ENCODE measurements at regions not wholly inside any gene's neighbourhood (a gene's known extent, or its start where the extent isn't known, plus 50 kb on each side); places are given as distances from the start of the nearest gene placed in this dataset.
"Not testable (repeated sequence)": the region's sequence is repeated elsewhere in the genome, so short reads cannot be mapped to it uniquely, and the experiment has no call there.

- DNase-seq: no peak
Observed at GRCh38 chr22:25492841-25493734, 71.4 kb upstream of the GRK3 start.

DNA sequence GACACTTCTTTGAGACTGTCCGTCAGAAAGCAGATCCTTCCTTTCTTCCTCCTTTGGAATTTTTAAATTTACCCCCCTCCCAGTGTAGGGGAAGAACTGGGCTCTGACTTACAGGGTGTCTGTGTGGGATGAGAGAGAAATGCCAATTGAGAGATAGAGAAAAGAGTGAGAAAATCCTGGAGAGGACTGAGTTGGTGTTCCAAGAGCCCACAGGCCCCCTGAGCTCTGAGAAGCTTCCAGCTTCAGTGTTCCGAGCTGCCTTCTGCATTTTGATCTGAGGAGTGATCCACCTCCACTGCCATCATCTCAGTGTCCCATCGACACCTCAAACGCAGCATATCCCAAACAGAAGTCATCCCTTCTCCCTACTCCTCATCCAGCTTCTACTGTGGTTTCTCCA, 70.7 kb upstream of the GRK3 start:
- DNase-seq: no peak

- peak; percentile 76 for DNase-seq
Observed at GRCh38 chr22:25494774-25495173, 69.7 kb upstream of the GRK3 start.

DNA sequence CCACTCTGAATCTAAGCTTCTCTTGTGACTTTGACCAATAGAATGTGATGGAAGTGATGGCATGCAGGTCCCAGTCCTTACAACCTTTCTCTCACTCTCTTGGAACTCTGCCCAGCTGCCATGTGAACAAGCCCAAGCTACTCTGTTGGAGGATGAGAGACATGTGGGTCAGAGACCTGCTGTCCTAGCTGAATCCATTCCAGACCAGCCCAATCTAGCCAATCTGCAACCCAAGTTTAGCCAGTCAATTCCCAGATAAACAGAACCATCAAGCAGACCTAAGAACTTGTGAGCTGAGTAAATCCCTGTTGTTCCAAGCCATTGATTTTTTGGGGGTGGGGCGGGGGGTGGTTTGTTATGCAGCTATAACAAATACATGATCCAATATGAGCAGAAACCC, 69.2 kb upstream of the GRK3 start:
- no peak for DNase-seq

DNA sequence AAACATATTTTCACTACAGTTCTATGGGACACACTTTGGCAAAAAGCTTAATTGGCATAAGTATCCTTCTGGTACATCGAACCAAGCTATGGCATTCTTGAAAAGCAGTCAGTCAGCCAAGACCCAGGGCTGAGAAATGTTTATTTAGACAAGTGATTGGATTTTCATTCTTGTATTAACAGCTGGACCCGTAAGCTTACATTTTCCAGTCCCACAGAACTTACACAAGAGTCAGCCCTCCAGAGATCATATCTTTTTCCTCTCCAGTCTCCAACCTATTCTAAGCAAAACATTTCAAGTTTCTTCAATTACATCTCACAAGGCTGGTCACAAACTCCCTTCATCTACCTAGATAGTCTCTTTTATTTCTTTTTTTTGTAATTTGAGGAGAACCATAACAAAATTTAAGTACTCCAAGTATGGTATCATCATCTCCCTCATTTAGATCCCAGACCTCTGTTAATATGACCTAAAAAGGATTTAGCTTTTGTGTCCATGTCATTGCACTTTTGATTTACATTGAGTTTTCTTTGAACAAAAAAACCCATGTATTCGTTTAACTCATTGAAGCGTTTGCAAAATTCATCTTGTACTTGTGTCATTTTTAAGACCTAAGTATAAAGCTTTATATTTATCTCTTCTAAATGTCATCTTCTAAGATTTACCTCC, 67.9 kb upstream of the GRK3 start:
- no peak for DNase-seq

- no peak for DNase-seq
Observed at GRCh38 chr22:25497181-25497641, 67.3 kb upstream of the GRK3 start.

DNA sequence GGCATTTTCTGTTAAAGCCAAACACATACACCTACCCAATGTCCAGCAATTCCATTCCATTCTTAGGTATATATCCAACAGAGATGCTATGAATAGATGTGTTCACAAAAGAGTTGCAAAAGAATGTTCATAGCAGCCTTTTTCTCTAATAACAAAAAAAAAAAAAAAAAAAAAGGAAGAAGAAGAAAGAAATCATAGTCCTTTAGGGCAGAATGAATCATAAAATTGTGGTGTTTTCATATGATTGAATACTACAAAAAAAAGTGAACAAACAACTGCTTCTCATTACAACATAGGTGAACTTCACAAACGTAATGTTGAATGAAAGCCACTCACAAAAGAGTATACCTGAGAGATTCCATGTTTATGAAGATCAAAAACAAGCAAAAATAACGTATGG, 66.8 kb upstream of the GRK3 start:
- no peak for DNase-seq

DNA sequence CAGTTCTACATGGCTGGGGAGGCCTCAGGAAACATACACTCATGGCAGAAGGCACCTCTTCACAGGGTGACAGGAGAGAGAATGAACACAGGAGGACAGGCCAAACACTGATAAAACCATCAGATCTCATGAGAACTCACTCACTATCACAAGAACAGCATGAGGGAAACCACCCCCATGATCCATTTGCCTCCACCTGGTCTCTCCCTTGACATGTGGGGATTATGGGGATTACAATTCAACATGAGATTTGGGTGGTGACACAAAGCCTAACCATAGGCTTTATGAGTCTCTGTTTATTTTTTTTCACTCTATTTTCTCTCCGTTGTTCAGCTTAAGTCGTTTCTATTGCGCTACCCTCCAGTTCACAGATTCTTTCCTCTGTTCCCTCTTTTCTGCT, 63.8 kb upstream of the GRK3 start:
- DNase-seq: not testable (repeated sequence)

GRCh38 chr22:25504017-25504416, 60.5 kb upstream of the GRK3 start:
- DNase-seq: not testable (repeated sequence)

DNA sequence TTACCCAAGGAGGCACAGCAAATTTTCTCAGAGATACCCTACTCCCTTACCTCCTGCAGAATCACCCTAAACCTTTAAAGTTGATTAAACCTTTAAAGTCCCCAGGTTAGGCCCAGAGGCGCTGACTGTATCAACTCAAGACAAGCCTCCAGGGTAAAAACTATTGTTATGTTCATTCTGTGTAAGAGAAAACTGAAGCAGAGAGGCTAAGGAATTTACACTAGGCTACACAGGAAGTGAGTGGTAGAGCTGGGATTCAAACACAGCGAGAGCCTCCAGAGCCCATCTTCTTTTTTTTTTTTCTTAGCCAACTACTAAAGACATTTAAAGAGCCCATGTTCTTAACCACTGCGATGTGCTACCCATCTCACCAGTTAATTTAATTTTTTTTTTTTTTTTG, 56.3 kb upstream of the GRK3 start:
- no peak for DNase-seq

- DNase-seq: no peak
Observed at GRCh38 chr22:25508761-25509321, 55.6 kb upstream of the GRK3 start.

GRCh38 chr22:25509374-25509791, 55.1 kb upstream of the GRK3 start:
- DNase-seq: no peak

- DNase-seq: no peak
Observed at GRCh38 chr22:25510876-25511275, 53.6 kb upstream of the GRK3 start.

DNA sequence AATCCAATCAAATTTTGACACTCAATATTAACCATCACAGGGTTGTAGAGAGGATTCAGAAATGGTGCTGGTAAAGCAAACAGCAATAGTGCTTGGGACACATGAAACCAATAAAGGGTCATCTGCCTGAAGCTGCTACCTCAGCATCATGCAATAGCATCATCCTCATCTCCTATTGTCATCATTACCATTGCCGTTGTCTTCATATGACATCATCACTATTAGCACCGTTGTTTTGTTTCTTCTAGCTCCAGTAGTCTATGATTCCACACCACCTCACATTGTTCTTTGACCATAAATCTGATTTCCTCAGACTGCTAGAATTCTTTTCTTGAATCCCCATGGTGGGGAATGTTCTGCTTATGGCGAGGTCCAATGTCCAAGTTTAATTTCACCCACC, 52.8 kb upstream of the GRK3 start:
- DNase-seq: no peak

DNA sequence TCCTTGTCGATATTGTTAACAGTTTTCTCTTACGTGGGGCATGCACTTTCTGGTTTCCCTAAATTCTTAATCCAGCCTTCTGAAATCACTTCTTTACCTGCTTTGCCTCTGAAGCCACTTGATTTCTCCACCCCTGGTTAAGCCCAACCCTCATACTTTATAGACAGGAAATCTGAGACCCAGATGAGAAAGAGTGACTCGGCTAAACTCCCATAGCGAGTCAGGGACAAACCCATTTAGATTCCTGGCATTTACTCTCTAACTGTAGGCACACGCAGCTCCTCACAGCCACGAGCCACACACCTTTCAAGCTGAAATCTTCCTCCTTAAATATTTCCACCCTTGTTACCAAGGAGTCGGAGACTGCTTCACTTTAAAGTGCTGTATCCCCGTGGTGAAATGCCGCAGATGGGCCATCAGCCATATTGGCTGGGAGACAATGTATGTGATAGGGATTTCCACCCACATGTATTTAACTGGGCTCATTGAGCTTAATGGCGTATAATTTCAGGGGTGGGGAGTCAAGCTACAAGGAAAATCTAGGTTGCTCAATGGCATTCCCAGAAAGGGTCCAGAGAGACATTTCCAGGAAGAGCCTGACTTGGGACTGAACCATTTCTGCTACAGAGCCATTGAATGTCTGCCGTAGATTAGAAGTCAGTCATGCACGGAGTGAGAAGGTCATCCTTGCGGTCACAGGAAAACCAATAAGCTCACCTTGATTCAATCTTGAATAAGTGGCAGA, 49.9 kb upstream of the GRK3 start:
- DNase-seq: no peak

All from NCI-H526 treated with DMSO at 0.1 percent for 48 hours (cell line).